Trophoblast cell (in vitro differentiated cells and primary cell): ENCODE measurements at regions not wholly inside any gene's neighbourhood (a gene's known extent, or its start where the extent isn't known, plus 50 kb on each side); places are given as distances from the start of the nearest gene placed in this dataset.

ENCODE experiments used
- DNase-seq, 2 donors: peaks; one replicate each; pipeline ENCODE4 v3.0.0-alpha.2; 2016
- H2AFZ ChIP-seq: 2 replicates; pipeline ENCODE4 v1.6.1; 2013; ENCODE audit warnings: low read length, moderate library complexity, mild to moderate bottlenecking; ENCODE audit not compliant: insufficient read depth, poor library complexity
- H2AK5ac ChIP-seq: 2 replicates; pipeline ENCODE4 v1.6.1; 2013; ENCODE audit warnings: mild to moderate bottlenecking, low read length
- H2BK120ac ChIP-seq: 2 replicates; pipeline ENCODE4 v1.6.1; 2013; ENCODE audit warnings: low read length, mild to moderate bottlenecking, moderate library complexity; ENCODE audit not compliant: insufficient read depth, poor library complexity
- H2BK12ac ChIP-seq: 2 replicates; pipeline ENCODE4 v1.6.1; 2013; ENCODE audit warnings: mild to moderate bottlenecking, low read length, moderate library complexity
- H2BK5ac ChIP-seq: 2 replicates; pipeline ENCODE4 v1.6.1; 2013; ENCODE audit warnings: low read length, low read depth, moderate library complexity, mild to moderate bottlenecking; ENCODE audit not compliant: poor library complexity
- H3K14ac ChIP-seq: 2 replicates; pipeline ENCODE4 v1.6.1; 2013; ENCODE audit warnings: mild to moderate bottlenecking, low read length
- H3K18ac ChIP-seq: 2 replicates; pipeline ENCODE4 v1.6.1; 2013; ENCODE audit warnings: mild to moderate bottlenecking, low read length
- H3K23ac ChIP-seq: 2 replicates; pipeline ENCODE4 v1.6.1; 2013; ENCODE audit warnings: low read length
- H3K27ac ChIP-seq: 2 replicates; pipeline ENCODE4 v1.5.1; 2013; ENCODE audit warnings: low read depth, mild to moderate bottlenecking, inconsistent platforms, low read length, moderate library complexity
- H3K27me3 ChIP-seq: 2 replicates; pipeline ENCODE4 v1.6.1; 2013; ENCODE audit warnings: inconsistent platforms, mild to moderate bottlenecking, low read length, moderate library complexity; ENCODE audit not compliant: insufficient read depth
- H3K36me3 ChIP-seq, 2 experiments: 1 replicate in 1 of 2; 2 replicates in 1 of 2; pipeline ENCODE4 v1.6.1; 2013; ENCODE audit warnings: low read length in 2 of 2, mild to moderate bottlenecking in 2 of 2, moderate library complexity in 1 of 2; ENCODE audit not compliant: insufficient read depth in 2 of 2, control insufficient read depth in 1 of 2
- H3K4ac ChIP-seq: 2 replicates; pipeline ENCODE4 v1.6.1; 2013; ENCODE audit warnings: low read depth, mild to moderate bottlenecking, low read length, moderate library complexity
- H3K4me1 ChIP-seq, 2 experiments: 1 replicate in 1 of 2; 2 replicates in 1 of 2; pipeline ENCODE4 v1.6.1; 2013; ENCODE audit warnings: low read length in 2 of 2, mild to moderate bottlenecking in 2 of 2, moderate library complexity in 1 of 2; ENCODE audit not compliant: insufficient read depth in 2 of 2, control insufficient read depth in 1 of 2
- H3K4me2 ChIP-seq: 2 replicates; pipeline ENCODE4 v1.6.1; 2013; ENCODE audit warnings: inconsistent platforms, mild to moderate bottlenecking, low read length, moderate library complexity
- H3K4me3 ChIP-seq: 2 replicates; pipeline ENCODE4 v1.5.1; 2013; ENCODE audit warnings: mild to moderate bottlenecking, low read depth, low read length, inconsistent platforms
- H3K79me1 ChIP-seq: one replicate; pipeline ENCODE4 v1.6.1; 2013; ENCODE audit warnings: low read length
- H3K79me2 ChIP-seq: 2 replicates; pipeline ENCODE4 v1.6.1; 2013; ENCODE audit warnings: low read length, mild to moderate bottlenecking; ENCODE audit not compliant: control insufficient read depth, insufficient read depth, poor library complexity
- H3K9ac ChIP-seq: 2 replicates; pipeline ENCODE4 v1.6.1; 2013; ENCODE audit warnings: mild to moderate bottlenecking, low read length
- H3K9me3 ChIP-seq: 2 replicates; pipeline ENCODE4 v1.6.1; 2013; ENCODE audit warnings: low read depth, mild to moderate bottlenecking, control low read depth, inconsistent platforms, low read length; ENCODE audit not compliant: insufficient read depth
- H4K12ac ChIP-seq: 2 replicates; pipeline ENCODE4 v1.6.1; 2013; ENCODE audit warnings: low read depth, mild to moderate bottlenecking, low read length, moderate library complexity
- H4K8ac ChIP-seq: 2 replicates; pipeline ENCODE4 v1.6.1; 2013; ENCODE audit warnings: low read depth, mild to moderate bottlenecking, low read length, moderate library complexity
- H4K91ac ChIP-seq: one replicate; pipeline ENCODE4 v1.6.1; 2013; ENCODE audit warnings: low read depth, mild to moderate bottlenecking, low read length, moderate library complexity
- WGBS: extraction: QIAGEN DNeasy Blood & Tissue Kit; methylation state at CpG from one replicate; pipeline ENCODE4 v1.1.7; 2013; ENCODE audit warnings: missing lambda C conversion rate; ENCODE audit not compliant: insufficient read length, insufficient coverage; ENCODE audit errors: extremely low coverage; 5-methylcytosine and 5-hydroxymethylcytosine counted together

GRCh38 chr1:79532555-79532954, 526.0 kb upstream of the ADGRL4 start:
- Histone ChIP-seq H2BK12ac (no peak overlapping the region), H3K4me2 (no peak overlapping the region), H3K14ac (no peak overlapping the region), H3K4ac (no peak overlapping the region), H3K23ac (no peak overlapping the region), H2BK5ac (no peak overlapping the region), H3K36me3 (no peaks in the 10 kb centered on the region), H3K79me2 (no peaks in the 10 kb centered on the region), H2AFZ (no peak overlapping the region), H3K27me3 (no peaks in the 10 kb centered on the region), H2BK120ac (no peak overlapping the region), H3K4me1 (no peaks in the 10 kb centered on the region), H3K18ac (no peak overlapping the region), H4K91ac (no peak overlapping the region), H3K27ac (no peak overlapping the region), H3K79me1 (no peaks in the 10 kb centered on the region), H2AK5ac (no peak overlapping the region), H4K8ac (no peak overlapping the region), H3K4me3 (no peak overlapping the region), H4K12ac (no peak overlapping the region), H3K9ac (no peak overlapping the region), H3K9me3 (no peaks in the 10 kb centered on the region)
- WGBS = no CpG with 5 or more reads among the region's 5 CpGs
- DNase-seq = no peak

DNA sequence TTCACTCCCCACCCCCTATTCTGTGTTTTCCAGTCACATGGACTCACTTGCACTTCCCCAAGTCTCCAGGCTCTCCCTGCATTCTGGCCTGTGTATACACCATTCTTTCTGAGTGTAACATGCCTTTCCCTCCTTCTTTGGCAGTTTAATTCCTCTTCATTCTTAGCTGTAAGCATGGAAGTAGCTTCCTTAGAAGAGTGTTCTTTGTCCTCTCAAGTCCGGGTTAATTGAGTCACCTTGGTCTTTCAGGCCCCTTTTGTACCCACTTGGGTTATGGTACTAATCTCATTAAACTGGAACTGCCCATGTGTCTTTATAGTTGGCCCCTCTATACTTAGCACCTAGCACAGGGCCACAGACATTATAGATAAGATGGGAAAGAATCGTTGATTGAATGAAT, 525.3 kb upstream of the ADGRL4 start:
- H3K27me3 ChIP-seq = no peaks in the 10 kb centered on the region
- WGBS = no CpG with 5 or more reads among the region's 2 CpGs
- no peak overlapping the region for H2BK120ac ChIP-seq
- no peaks in the 10 kb centered on the region for H3K36me3 ChIP-seq
- no peak overlapping the region for H3K14ac ChIP-seq
- no peak overlapping the region for H4K8ac ChIP-seq
- H3K79me1 ChIP-seq = no peaks in the 10 kb centered on the region
- no peak overlapping the region for H3K27ac ChIP-seq
- DNase-seq = no peak
- no peak overlapping the region for H3K4me3 ChIP-seq
- H4K91ac ChIP-seq = no peak overlapping the region
- no peaks in the 10 kb centered on the region for H3K79me2 ChIP-seq
- H2AFZ ChIP-seq = no peak overlapping the region
- no peak overlapping the region for H4K12ac ChIP-seq
- no peaks in the 10 kb centered on the region for H3K9me3 ChIP-seq
- H3K4me1 ChIP-seq = no peaks in the 10 kb centered on the region
- no peak overlapping the region for H2BK12ac ChIP-seq
- no peak overlapping the region for H3K23ac ChIP-seq
- H3K18ac ChIP-seq = no peak overlapping the region
- H3K4ac ChIP-seq = no peak overlapping the region
- no peak overlapping the region for H2AK5ac ChIP-seq
- no peak overlapping the region for H2BK5ac ChIP-seq
- no peak overlapping the region for H3K9ac ChIP-seq
- H3K4me2 ChIP-seq = no peak overlapping the region

- H3K9me3 ChIP-seq = no peaks in the 10 kb centered on the region
- no peak overlapping the region for H2BK12ac ChIP-seq
- no peak overlapping the region for H3K4me3 ChIP-seq
- no peaks in the 10 kb centered on the region for H3K36me3 ChIP-seq
- H3K79me1 ChIP-seq = no peaks in the 10 kb centered on the region
- H2BK5ac ChIP-seq = no peak overlapping the region
- no peak overlapping the region for H3K4me2 ChIP-seq
- H2AFZ ChIP-seq = no peak overlapping the region
- H3K18ac ChIP-seq = no peak overlapping the region
- no peak overlapping the region for H3K14ac ChIP-seq
- H4K8ac ChIP-seq = no peak overlapping the region
- H3K9ac ChIP-seq = no peak overlapping the region
- no peak overlapping the region for H4K12ac ChIP-seq
- WGBS = no CpG with 5 or more reads among the region's 2 CpGs
- no peak overlapping the region for H2AK5ac ChIP-seq
- H3K4ac ChIP-seq = no peak overlapping the region
- no peak overlapping the region for H3K27ac ChIP-seq
- no peaks in the 10 kb centered on the region for H3K4me1 ChIP-seq
- no peak overlapping the region for H2BK120ac ChIP-seq
- H3K79me2 ChIP-seq = no peaks in the 10 kb centered on the region
- H3K27me3 ChIP-seq = no peaks in the 10 kb centered on the region
- no peak overlapping the region for H4K91ac ChIP-seq
- no peak overlapping the region for H3K23ac ChIP-seq
- DNase-seq = no peak
Observed at GRCh38 chr1:79530476-79530875, 523.9 kb upstream of the ADGRL4 start.

DNA sequence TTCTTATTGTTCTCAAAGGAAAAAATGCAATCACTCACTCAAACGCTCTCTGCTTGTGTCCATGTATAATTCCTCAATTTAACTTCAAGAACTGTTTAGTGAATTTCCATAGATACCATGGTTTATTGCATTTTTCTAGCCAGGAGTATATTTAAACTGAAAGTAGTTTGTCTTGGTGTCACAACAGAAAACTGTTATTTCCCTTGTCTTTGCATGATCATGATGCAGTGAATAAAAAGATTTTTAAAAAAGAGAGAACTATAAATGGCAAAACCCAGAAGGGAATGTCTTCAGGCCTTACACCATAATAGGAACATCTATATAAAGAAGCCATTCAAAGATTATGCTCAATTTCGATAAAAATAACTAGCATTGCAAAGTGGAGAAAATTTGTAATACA, 523.5 kb upstream of the ADGRL4 start:
- Histone ChIP-seq H2BK120ac (no peak overlapping the region), H3K23ac (no peak overlapping the region), H2AK5ac (no peak overlapping the region), H3K27me3 (no peaks in the 10 kb centered on the region), H3K18ac (no peak overlapping the region), H3K4ac (no peak overlapping the region), H4K8ac (no peak overlapping the region), H2BK12ac (no peak overlapping the region), H3K79me1 (no peaks in the 10 kb centered on the region), H4K91ac (no peak overlapping the region), H3K36me3 (no peaks in the 10 kb centered on the region), H3K9ac (no peak overlapping the region), H4K12ac (no peak overlapping the region), H3K79me2 (no peaks in the 10 kb centered on the region), H3K4me2 (no peak overlapping the region), H3K14ac (no peak overlapping the region), H3K9me3 (no peaks in the 10 kb centered on the region), H3K4me3 (no peak overlapping the region), H3K4me1 (no peaks in the 10 kb centered on the region), H2AFZ (no peak overlapping the region), H3K27ac (no peak overlapping the region), H2BK5ac (no peak overlapping the region)
- no CpG with 5 or more reads among the region's 2 CpGs for WGBS
- no peak for DNase-seq
